H9 (cell line): ENCODE measurements at regions not wholly inside any gene's neighbourhood (a gene's known extent, or its start where the extent isn't known, plus 50 kb on each side); places are given as distances from the start of the nearest gene placed in this dataset.

ENCODE experiments used
- DNase-seq: peaks from one replicate; pipeline ENCODE4 v3.0.0-alpha.2; 2017
- H2AFZ ChIP-seq: one replicate; pipeline ENCODE4 v1.6.1; 2013; ENCODE audit warnings: mild to moderate bottlenecking, low read length, control low read depth, moderate library complexity
- H2AK5ac ChIP-seq: 2 replicates; pipeline ENCODE4 v1.6.1; 2013; ENCODE audit warnings: low read length, control low read depth, mixed read lengths; ENCODE audit not compliant: insufficient read length
- H2BK120ac ChIP-seq: one replicate; pipeline ENCODE4 v1.6.1; 2013; ENCODE audit warnings: low read depth, mild to moderate bottlenecking, low read length, control low read depth, inconsistent platforms; ENCODE audit not compliant: poor library complexity, severe bottlenecking
- H2BK12ac ChIP-seq: 2 replicates; pipeline ENCODE4 v1.6.1; 2013; ENCODE audit warnings: low read length, control low read depth, mixed read lengths, low read depth; ENCODE audit not compliant: insufficient read length
- H2BK15ac ChIP-seq: 2 replicates; pipeline ENCODE4 v1.6.1; 2013; ENCODE audit warnings: low read depth, low read length, control low read depth
- H2BK20ac ChIP-seq: one replicate; pipeline ENCODE4 v1.6.1; 2013; ENCODE audit warnings: low read depth, mild to moderate bottlenecking, low read length, control low read depth, inconsistent platforms; ENCODE audit not compliant: poor library complexity, severe bottlenecking
- H2BK5ac ChIP-seq: 2 replicates; pipeline ENCODE4 v1.6.1; 2013; ENCODE audit warnings: low read length, control low read depth, mixed read lengths; ENCODE audit not compliant: insufficient read length
- H3K14ac ChIP-seq: 2 replicates; pipeline ENCODE4 v1.6.1; 2013; ENCODE audit warnings: low read length, control low read depth; ENCODE audit not compliant: insufficient read depth
- H3K18ac ChIP-seq: 2 replicates; pipeline ENCODE4 v1.6.1; 2013; ENCODE audit warnings: low read depth, mild to moderate bottlenecking, mixed read lengths, low read length, control low read depth; ENCODE audit not compliant: insufficient read length
- H3K23ac ChIP-seq: 2 replicates; pipeline ENCODE4 v1.6.1; 2013; ENCODE audit warnings: low read length, control low read depth, mixed read lengths, low read depth; ENCODE audit not compliant: insufficient read length
- H3K23me2 ChIP-seq: 2 replicates; pipeline ENCODE4 v1.6.1; 2013; ENCODE audit warnings: low read depth, mild to moderate bottlenecking, mixed read lengths, low read length, control low read depth; ENCODE audit not compliant: insufficient read length, poor library complexity, severe bottlenecking
- H3K27ac ChIP-seq: 2 replicates; pipeline ENCODE4 v1.5.1; 2013; ENCODE audit warnings: low read length, control low read depth, mixed read lengths, low read depth; ENCODE audit not compliant: insufficient read length
- H3K27me3 ChIP-seq: 2 replicates; pipeline ENCODE4 v1.6.1; 2013; ENCODE audit warnings: low read length, control low read depth, inconsistent platforms; ENCODE audit not compliant: insufficient read depth
- H3K4ac ChIP-seq: 2 replicates; pipeline ENCODE4 v1.6.1; 2013; ENCODE audit warnings: low read depth, mild to moderate bottlenecking, control low read depth, inconsistent platforms, low read length, moderate library complexity
- H3K4me1 ChIP-seq: 2 replicates; pipeline ENCODE4 v1.6.1; 2013; ENCODE audit warnings: low read length, control low read depth, inconsistent platforms; ENCODE audit not compliant: insufficient read depth
- H3K4me2 ChIP-seq: 2 replicates; pipeline ENCODE4 v1.6.1; 2013; ENCODE audit warnings: low read length, control low read depth, mixed read lengths; ENCODE audit not compliant: insufficient read length, insufficient read depth
- H3K56ac ChIP-seq: 2 replicates; pipeline ENCODE4 v1.6.1; 2013; ENCODE audit warnings: low read depth, mild to moderate bottlenecking, mixed read lengths, low read length, control low read depth; ENCODE audit not compliant: insufficient read length
- H3K79me1 ChIP-seq: 2 replicates; pipeline ENCODE4 v1.6.1; 2013; ENCODE audit warnings: low read depth, mild to moderate bottlenecking, moderate library complexity, low read length, control low read depth, inconsistent platforms; ENCODE audit not compliant: insufficient read depth, poor library complexity, severe bottlenecking
- H3K79me2 ChIP-seq: 2 replicates; pipeline ENCODE4 v1.6.1; 2013; ENCODE audit warnings: low read length, control low read depth, inconsistent platforms; ENCODE audit not compliant: insufficient read depth
- H3K9ac ChIP-seq: 2 replicates; pipeline ENCODE4 v1.6.1; 2013; ENCODE audit warnings: low read length, control low read depth, mixed read lengths; ENCODE audit not compliant: insufficient read length; ENCODE audit errors: extremely low read depth
- H3K9me3 ChIP-seq: one replicate; pipeline ENCODE4 v1.6.1; 2013; ENCODE audit warnings: low read depth, low read length, inconsistent platforms; ENCODE audit not compliant: control insufficient read depth
- H3T11ph ChIP-seq: one replicate; pipeline ENCODE4 v1.6.1; 2013; ENCODE audit warnings: mild to moderate bottlenecking, low read length, control low read depth, inconsistent platforms
- H4K20me1 ChIP-seq: one replicate; pipeline ENCODE4 v1.6.1; 2013; ENCODE audit not compliant: control insufficient read depth, insufficient read length, insufficient read depth
- H4K5ac ChIP-seq: 2 replicates; pipeline ENCODE4 v1.6.1; 2013; ENCODE audit warnings: low read depth, mild to moderate bottlenecking, mixed read lengths, low read length, control low read depth; ENCODE audit not compliant: insufficient read length
- H4K8ac ChIP-seq: replicated peaks from 2 replicates; pipeline ENCODE4 v1.6.1; 2013; ENCODE audit warnings: low read length, control low read depth, mixed read lengths, low read depth; ENCODE audit not compliant: insufficient read length
- H4K91ac ChIP-seq: 2 replicates; pipeline ENCODE4 v1.6.1; 2013; ENCODE audit warnings: low read depth, mild to moderate bottlenecking, moderate library complexity, mixed read lengths, low read length, control low read depth; ENCODE audit not compliant: insufficient read length
- H3K27ac Mint-ChIP-seq, 3 experiments: 2 replicates in 2 of 3; 3 replicates in 1 of 3; pipeline ENCODE4 v1.8.0; 2020 to 2021; ENCODE audit warnings: mixed read lengths in 3 of 3, mild to moderate bottlenecking in 1 of 3, moderate library complexity in 1 of 3
- H3K27me3 Mint-ChIP-seq: 2 replicates; pipeline ENCODE4 v1.8.0; 2021; ENCODE audit warnings: low read depth, mild to moderate bottlenecking, moderate library complexity, mixed read lengths
- H3K36me3 Mint-ChIP-seq, 3 experiments: 2 replicates in 2 of 3; 3 replicates in 1 of 3; pipeline ENCODE4 v1.8.0; 2020 to 2021; ENCODE audit warnings: low read depth in 3 of 3, mixed read lengths in 3 of 3; ENCODE audit not compliant: insufficient read depth in 1 of 3
- H3K4me1 Mint-ChIP-seq, 2 experiments: 2 replicates each; pipeline ENCODE4 v1.8.0; 2020; ENCODE audit warnings: mixed read lengths in 2 of 2
- H3K4me3 Mint-ChIP-seq, 2 experiments: 2 replicates in 1 of 2; 3 replicates in 1 of 2; pipeline ENCODE4 v1.8.0; 2020 to 2021; ENCODE audit warnings: mild to moderate bottlenecking in 2 of 2, mixed read lengths in 2 of 2, moderate library complexity in 1 of 2
- H3K9me3 Mint-ChIP-seq, 2 experiments: 2 replicates in 1 of 2; 3 replicates in 1 of 2; pipeline ENCODE4 v1.8.0; 2020; ENCODE audit warnings: mild to moderate bottlenecking in 2 of 2, mixed read lengths in 2 of 2, moderate library complexity in 1 of 2
- CTCF ChIP-seq: fragments of 200-600 bp; sonication (generic); conservative IDR thresholded peaks from 3 replicates; pipeline ENCODE4 v1.8.0; 2021; ENCODE audit warnings: antibody characterized with exemption, mild to moderate bottlenecking
- WGBS: extraction: QIAGEN DNeasy Blood & Tissue Kit; methylation state at CpG from one replicate; pipeline ENCODE4 v1.1.7; 2013; ENCODE audit warnings: missing lambda C conversion rate, low lambda C conversion rate, mixed read lengths; ENCODE audit not compliant: insufficient read length; ENCODE audit errors: extremely low coverage; 5-methylcytosine and 5-hydroxymethylcytosine counted together

DNA sequence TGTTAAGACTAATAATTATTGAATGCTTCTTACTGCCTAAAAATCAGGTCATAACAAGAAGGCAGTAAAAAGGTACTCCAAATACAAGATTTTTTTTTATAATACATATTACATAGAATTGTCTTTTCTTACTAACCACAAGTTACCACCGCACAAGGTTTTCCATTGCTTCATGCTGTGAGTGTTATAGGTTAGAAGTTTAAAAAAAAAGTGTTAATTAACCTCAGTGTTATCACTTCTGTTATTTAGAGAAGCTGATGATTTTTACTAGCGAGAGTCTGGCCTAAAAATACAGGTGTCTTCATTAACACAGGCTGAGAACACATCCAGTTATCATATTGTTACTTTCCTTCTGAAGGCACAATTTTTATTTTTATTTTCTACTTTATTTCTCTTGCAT lies 1281.9 kb upstream of the CELF2 start:
- no peak overlapping the region for H4K5ac ChIP-seq
- TF ChIP-seq CTCF = no peak
- H4K20me1 ChIP-seq = no peaks in the 10 kb centered on the region
- H3K56ac ChIP-seq = no peak overlapping the region
- no peak overlapping the region for H2BK15ac ChIP-seq
- no peaks in the 10 kb centered on the region for H3K27me3 ChIP-seq
- H3K79me2 ChIP-seq = no peaks in the 10 kb centered on the region
- Mint-ChIP-seq H3K4me3 (no peak overlapping the region), H3K27me3 (no peaks in the 10 kb centered on the region), H3K4me1 (no peaks in the 10 kb centered on the region), H3K27ac (no peak overlapping the region), H3K9me3 (no peaks in the 10 kb centered on the region), H3K36me3 (no peaks in the 10 kb centered on the region)
- H3K4me1 ChIP-seq = no peaks in the 10 kb centered on the region
- no peak overlapping the region for H3K4me2 ChIP-seq
- no peaks in the 10 kb centered on the region for H3K9me3 ChIP-seq
- DNase-seq = no peak
- H3K18ac ChIP-seq = no peak overlapping the region
- H2AK5ac ChIP-seq = no peak overlapping the region
- H3K27ac ChIP-seq = no peak overlapping the region
- H2AFZ ChIP-seq = no peak overlapping the region
- no peaks in the 10 kb centered on the region for H3K23me2 ChIP-seq
- H2BK12ac ChIP-seq = no peak overlapping the region
- H3T11ph ChIP-seq = no peak overlapping the region
- no peak overlapping the region for H3K9ac ChIP-seq
- H4K8ac ChIP-seq = no peak overlapping the region
- H3K4ac ChIP-seq = no peak overlapping the region
- no peak overlapping the region for H4K91ac ChIP-seq
- no peak overlapping the region for H2BK20ac ChIP-seq
- no peak overlapping the region for H2BK5ac ChIP-seq
- H3K23ac ChIP-seq = no peak overlapping the region
- H2BK120ac ChIP-seq = no peak overlapping the region
- no CpG with 5 or more reads among the region's 2 CpGs for WGBS
- no peak overlapping the region for H3K14ac ChIP-seq
- H3K79me1 ChIP-seq = no peaks in the 10 kb centered on the region
